ENCODE measurements at regions not wholly inside any gene's neighbourhood (a gene's known extent, or its start where the extent isn't known, plus 50 kb on each side); places are given as distances from the start of the nearest gene placed in this dataset.

DNA sequence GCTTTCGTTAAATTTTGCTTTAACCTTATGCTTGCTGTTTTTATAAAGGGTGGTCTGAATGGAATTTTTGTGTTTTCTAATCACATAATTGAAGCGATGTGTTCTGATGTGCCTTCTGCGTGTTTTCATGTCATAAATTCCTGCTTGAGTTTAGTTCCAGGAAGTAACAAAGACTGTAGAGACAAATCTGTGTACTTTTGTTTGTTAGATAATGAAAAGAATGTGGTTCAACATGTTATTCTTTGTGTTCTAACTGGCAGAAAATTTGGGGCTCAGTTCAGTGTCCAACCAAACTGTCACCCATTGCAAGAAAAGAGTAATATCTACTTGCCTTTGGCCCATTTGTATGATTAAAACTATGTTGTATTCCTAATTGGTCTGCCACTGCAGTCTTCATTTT lies 324.0 kb downstream of the DIPK2A start:
- no peak for TF ChIP-seq EZH2 (IDR thresholded peaks at IDR 0.05; ENCODE audit: low read depth, unreplicated experiment)
- TF ChIP-seq, protein P1, sequence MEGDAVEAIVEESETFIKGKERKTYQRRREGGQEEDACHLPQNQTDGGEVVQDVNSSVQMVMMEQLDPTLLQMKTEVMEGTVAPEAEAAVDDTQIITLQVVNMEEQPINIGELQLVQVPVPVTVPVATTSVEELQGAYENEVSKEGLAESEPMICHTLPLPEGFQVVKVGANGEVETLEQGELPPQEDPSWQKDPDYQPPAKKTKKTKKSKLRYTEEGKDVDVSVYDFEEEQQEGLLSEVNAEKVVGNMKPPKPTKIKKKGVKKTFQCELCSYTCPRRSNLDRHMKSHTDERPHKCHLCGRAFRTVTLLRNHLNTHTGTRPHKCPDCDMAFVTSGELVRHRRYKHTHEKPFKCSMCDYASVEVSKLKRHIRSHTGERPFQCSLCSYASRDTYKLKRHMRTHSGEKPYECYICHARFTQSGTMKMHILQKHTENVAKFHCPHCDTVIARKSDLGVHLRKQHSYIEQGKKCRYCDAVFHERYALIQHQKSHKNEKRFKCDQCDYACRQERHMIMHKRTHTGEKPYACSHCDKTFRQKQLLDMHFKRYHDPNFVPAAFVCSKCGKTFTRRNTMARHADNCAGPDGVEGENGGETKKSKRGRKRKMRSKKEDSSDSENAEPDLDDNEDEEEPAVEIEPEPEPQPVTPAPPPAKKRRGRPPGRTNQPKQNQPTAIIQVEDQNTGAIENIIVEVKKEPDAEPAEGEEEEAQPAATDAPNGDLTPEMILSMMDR (conservative IDR thresholded peaks at IDR 0.05; ENCODE audit: low read depth in 2 of 2), result no peak
- no peak for TF ChIP-seq EZH2phosphoT487 (IDR thresholded peaks at IDR 0.05; ENCODE audit: unreplicated experiment)
- no peak for TF ChIP-seq POLR2AphosphoS5 (IDR thresholded peaks at IDR 0.05; ENCODE audit: low read depth)
- TF ChIP-seq ZNF331 (CRISPR knock-in tag; IDR thresholded peaks at IDR 0.05; ENCODE audit: low read depth), result no peak
- TF ChIP-seq, protein P2, sequence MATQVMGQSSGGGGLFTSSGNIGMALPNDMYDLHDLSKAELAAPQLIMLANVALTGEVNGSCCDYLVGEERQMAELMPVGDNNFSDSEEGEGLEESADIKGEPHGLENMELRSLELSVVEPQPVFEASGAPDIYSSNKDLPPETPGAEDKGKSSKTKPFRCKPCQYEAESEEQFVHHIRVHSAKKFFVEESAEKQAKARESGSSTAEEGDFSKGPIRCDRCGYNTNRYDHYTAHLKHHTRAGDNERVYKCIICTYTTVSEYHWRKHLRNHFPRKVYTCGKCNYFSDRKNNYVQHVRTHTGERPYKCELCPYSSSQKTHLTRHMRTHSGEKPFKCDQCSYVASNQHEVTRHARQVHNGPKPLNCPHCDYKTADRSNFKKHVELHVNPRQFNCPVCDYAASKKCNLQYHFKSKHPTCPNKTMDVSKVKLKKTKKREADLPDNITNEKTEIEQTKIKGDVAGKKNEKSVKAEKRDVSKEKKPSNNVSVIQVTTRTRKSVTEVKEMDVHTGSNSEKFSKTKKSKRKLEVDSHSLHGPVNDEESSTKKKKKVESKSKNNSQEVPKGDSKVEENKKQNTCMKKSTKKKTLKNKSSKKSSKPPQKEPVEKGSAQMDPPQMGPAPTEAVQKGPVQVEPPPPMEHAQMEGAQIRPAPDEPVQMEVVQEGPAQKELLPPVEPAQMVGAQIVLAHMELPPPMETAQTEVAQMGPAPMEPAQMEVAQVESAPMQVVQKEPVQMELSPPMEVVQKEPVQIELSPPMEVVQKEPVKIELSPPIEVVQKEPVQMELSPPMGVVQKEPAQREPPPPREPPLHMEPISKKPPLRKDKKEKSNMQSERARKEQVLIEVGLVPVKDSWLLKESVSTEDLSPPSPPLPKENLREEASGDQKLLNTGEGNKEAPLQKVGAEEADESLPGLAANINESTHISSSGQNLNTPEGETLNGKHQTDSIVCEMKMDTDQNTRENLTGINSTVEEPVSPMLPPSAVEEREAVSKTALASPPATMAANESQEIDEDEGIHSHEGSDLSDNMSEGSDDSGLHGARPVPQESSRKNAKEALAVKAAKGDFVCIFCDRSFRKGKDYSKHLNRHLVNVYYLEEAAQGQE (IDR thresholded peaks at IDR 0.05; ENCODE audit: unreplicated experiment), result no peak
- TF ChIP-seq, protein P3, sequence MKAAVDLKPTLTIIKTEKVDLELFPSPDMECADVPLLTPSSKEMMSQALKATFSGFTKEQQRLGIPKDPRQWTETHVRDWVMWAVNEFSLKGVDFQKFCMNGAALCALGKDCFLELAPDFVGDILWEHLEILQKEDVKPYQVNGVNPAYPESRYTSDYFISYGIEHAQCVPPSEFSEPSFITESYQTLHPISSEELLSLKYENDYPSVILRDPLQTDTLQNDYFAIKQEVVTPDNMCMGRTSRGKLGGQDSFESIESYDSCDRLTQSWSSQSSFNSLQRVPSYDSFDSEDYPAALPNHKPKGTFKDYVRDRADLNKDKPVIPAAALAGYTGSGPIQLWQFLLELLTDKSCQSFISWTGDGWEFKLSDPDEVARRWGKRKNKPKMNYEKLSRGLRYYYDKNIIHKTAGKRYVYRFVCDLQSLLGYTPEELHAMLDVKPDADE (IDR thresholded peaks at IDR 0.05), result no peak
- no peak for TF ChIP-seq ZNF114 (CRISPR knock-in tag; IDR thresholded peaks at IDR 0.05)
